DND-41 (cell line): ENCODE measurements at regions not wholly inside any gene's neighbourhood (a gene's known extent, or its start where the extent isn't known, plus 50 kb on each side); places are given as distances from the start of the nearest gene placed in this dataset.

Source experiments
- ATAC-seq: fragments of 200-7000 bp; cut with Tn5 transposase; 3 replicates; pipeline ENCODE4 v1.9.1; 2021; ENCODE audit warnings: low read depth; ENCODE audit not compliant: insufficient read depth
- DNase-seq: peaks from one replicate; pipeline ENCODE4 v3.0.0-alpha.2; 2020
- H2AFZ ChIP-seq: 2 replicates; pipeline ENCODE4 v1.6.0; 2012; ENCODE audit warnings: low read depth, low read length
- H3K27ac ChIP-seq: 2 replicates; pipeline ENCODE4 v1.5.1; 2012; ENCODE audit warnings: low read length, inconsistent platforms
- H3K27me3 ChIP-seq: fragments of 200-600 bp; sonication (generic); 2 replicates; pipeline ENCODE4 v1.6.0; 2012; ENCODE audit warnings: low read length, mild to moderate bottlenecking, inconsistent platforms; ENCODE audit not compliant: insufficient read depth, poor library complexity
- H3K36me3 ChIP-seq: 2 replicates; pipeline ENCODE4 v1.5.1; 2012; ENCODE audit warnings: low read length, inconsistent platforms; ENCODE audit not compliant: insufficient read depth
- H3K4me1 ChIP-seq: 2 replicates; pipeline ENCODE4 v1.5.1; 2012; ENCODE audit warnings: mild to moderate bottlenecking, low read length; ENCODE audit not compliant: insufficient read depth
- H3K4me2 ChIP-seq: 2 replicates; pipeline ENCODE4 v1.6.0; 2012; ENCODE audit warnings: mild to moderate bottlenecking, moderate library complexity, low read length, inconsistent platforms; ENCODE audit not compliant: insufficient read depth
- H3K4me3 ChIP-seq, 2 experiments: fragments of 200-600 bp in 1 of 2; shearing (Covaris generic) in 1 of 2; 2 replicates each; pipeline ENCODE4 v1.5.1; 2012 to 2016; ENCODE audit warnings: inconsistent platforms in 2 of 2, low read length in 2 of 2, mild to moderate bottlenecking in 2 of 2, low read depth in 1 of 2, moderate library complexity in 1 of 2
- H3K79me2 ChIP-seq: 2 replicates; pipeline ENCODE4 v1.6.0; 2012; ENCODE audit warnings: low read length, inconsistent platforms; ENCODE audit not compliant: insufficient read depth
- H3K9ac ChIP-seq: 2 replicates; pipeline ENCODE4 v1.6.0; 2012; ENCODE audit warnings: low read depth, mild to moderate bottlenecking, inconsistent platforms, low read length, moderate library complexity
- H3K9me3 ChIP-seq: 2 replicates; pipeline ENCODE4 v1.5.1; 2012; ENCODE audit warnings: low read length, moderate library complexity, mild to moderate bottlenecking, inconsistent platforms; ENCODE audit not compliant: insufficient read depth, severe bottlenecking
- H4K20me1 ChIP-seq: 2 replicates; pipeline ENCODE4 v1.6.0; 2012; ENCODE audit warnings: low read length; ENCODE audit not compliant: insufficient read depth
- CTCF ChIP-seq: IDR thresholded peaks from 2 replicates; pipeline ENCODE4 v1.5.1; 2012; ENCODE audit warnings: borderline replicate concordance, low read length, moderate library complexity, mild to moderate bottlenecking; ENCODE audit not compliant: poor library complexity, severe bottlenecking; ENCODE audit errors: extremely low read depth
- EZH2 ChIP-seq: IDR thresholded peaks from 3 replicates; pipeline ENCODE4 v1.6.1; 2012; ENCODE audit warnings: borderline replicate concordance, low read depth, mild to moderate bottlenecking, moderate library complexity, low read length, inconsistent platforms; ENCODE audit not compliant: severe bottlenecking

GRCh38 chr6:37078814-37079213, 73.4 kb downstream of the FGD2 start:
- no peaks in the 10 kb centered on the region for H3K9me3 ChIP-seq
- no peak overlapping the region for H3K4me2 ChIP-seq
- H3K36me3 ChIP-seq = no peaks in the 10 kb centered on the region
- H3K4me1 ChIP-seq = peaks cover 6% of the 10 kb centered on the region; the same call in 1 of the 2 replicates
- H3K79me2 ChIP-seq = no peaks in the 10 kb centered on the region
- ATAC-seq (no peak), DNase-seq (no peak)
- H3K4me3 ChIP-seq = no peak overlapping the region
- H2AFZ ChIP-seq = no peak overlapping the region
- no peaks in the 10 kb centered on the region for H3K27me3 ChIP-seq
- H3K9ac ChIP-seq = no peak overlapping the region
- H3K27ac ChIP-seq = no peak overlapping the region
- no peak for TF ChIP-seq EZH2
- no peak for TF ChIP-seq CTCF
- no peaks in the 10 kb centered on the region for H4K20me1 ChIP-seq

DNA sequence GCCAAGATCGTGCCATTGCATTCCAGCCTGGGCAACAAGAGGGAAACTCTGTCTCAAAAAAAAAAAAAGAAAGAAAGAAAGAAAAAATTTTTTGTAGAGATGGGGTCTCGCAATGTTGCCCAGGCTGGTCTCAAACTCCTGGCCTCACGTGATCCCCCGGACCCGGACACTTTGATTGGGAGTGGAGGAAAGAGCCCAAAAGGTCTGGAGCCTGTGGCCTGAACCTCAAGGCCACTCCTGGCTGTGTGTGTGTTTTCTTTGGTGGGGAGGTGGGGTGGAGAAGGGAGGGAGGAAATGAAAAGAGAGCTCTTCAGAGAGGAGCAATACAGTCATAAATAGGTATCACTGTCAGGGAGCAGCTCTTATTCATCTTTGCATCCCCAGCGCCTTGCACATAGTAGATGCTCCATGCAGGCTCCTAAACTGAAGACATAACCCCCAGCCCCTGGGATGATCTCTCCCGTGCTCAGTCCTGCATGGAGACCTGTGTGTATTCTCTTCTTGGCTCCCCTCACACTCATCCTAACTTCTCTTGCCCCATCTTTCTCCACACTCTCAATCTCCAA, 75.7 kb downstream of the FGD2 start:
- H3K9ac ChIP-seq = no peak overlapping the region
- TF ChIP-seq CTCF (no peak), EZH2 (no peak)
- no peak overlapping the region for H3K27ac ChIP-seq
- H3K4me1 ChIP-seq = peaks cover 6% of the 10 kb centered on the region; the same call in 1 of the 2 replicates
- H3K36me3 ChIP-seq = no peaks in the 10 kb centered on the region
- H3K79me2 ChIP-seq = no peaks in the 10 kb centered on the region
- no peaks in the 10 kb centered on the region for H3K27me3 ChIP-seq
- no peak overlapping the region for H3K4me2 ChIP-seq
- no peak overlapping the region for H3K4me3 ChIP-seq
- DNase-seq (no peak), ATAC-seq (no peak)
- H3K9me3 ChIP-seq = no peaks in the 10 kb centered on the region
- no peak overlapping the region for H2AFZ ChIP-seq
- H4K20me1 ChIP-seq = no peaks in the 10 kb centered on the region

DNA sequence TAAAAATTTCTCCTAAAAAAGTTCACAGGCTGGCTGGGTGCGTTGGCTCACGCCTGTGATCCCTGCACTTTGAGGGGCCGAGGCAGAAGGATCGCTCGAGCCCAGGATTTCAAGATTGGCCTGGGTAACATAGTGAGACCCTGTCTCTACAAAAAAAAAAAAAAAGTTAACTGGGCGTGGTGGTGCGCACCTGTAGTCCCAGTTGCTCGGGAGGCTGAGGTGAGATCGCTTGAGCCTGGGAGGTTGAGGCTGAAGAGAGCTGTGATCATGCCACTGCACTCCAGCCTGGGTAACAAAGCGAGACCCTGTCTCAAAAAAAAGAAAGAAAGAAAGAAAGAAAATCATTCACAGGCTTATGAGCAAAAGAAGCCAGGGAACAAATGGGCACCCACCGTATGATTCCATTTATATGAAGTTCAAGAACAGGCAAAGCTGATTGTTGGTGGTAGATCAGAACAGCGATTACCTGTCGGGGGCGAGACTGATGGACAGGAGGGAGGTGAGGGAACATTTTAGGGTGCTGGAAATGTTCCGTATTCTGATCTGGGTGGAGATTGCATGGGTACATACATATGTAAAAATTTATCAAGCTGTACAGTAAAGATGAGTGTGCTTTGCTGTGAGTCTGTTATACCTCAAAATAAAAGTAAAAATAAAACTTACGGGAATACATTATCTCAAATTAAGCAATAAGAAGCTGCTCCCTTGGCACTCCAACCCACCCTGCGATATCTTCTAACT, 77.1 kb downstream of the FGD2 start:
- no peaks in the 10 kb centered on the region for H3K79me2 ChIP-seq
- H3K27ac ChIP-seq = no peak overlapping the region
- no peak for TF ChIP-seq EZH2
- no peak for TF ChIP-seq CTCF
- no peak for DNase-seq
- peaks cover 6% of the 10 kb centered on the region; the same call in 1 of the 2 replicates for H3K4me1 ChIP-seq
- no peak for ATAC-seq
- H3K4me2 ChIP-seq = no peak overlapping the region
- H3K9ac ChIP-seq = no peak overlapping the region
- H3K4me3 ChIP-seq = no peak overlapping the region
- no peaks in the 10 kb centered on the region for H4K20me1 ChIP-seq
- no peaks in the 10 kb centered on the region for H3K9me3 ChIP-seq
- H3K27me3 ChIP-seq = no peaks in the 10 kb centered on the region
- H3K36me3 ChIP-seq = no peaks in the 10 kb centered on the region
- no peak overlapping the region for H2AFZ ChIP-seq
